Small intestine (tissue), 7 donors: ENCODE measurements at regions not wholly inside any gene's neighbourhood (a gene's known extent, or its start where the extent isn't known, plus 50 kb on each side); places are given as distances from the start of the nearest gene placed in this dataset.

ENCODE experiments used
- DNase-seq, 2 donors: peaks; one replicate each; pipeline versions ENCODE4 v3.0.0 to v3.0.0-alpha.2; 2013
- FAIRE-seq: peaks from 2 replicates; lab custom pipeline; 2012; peaks lifted over from hg19 to GRCh38; lab: Jason Lieb, UNC
- H3K27ac ChIP-seq, 3 donors: one replicate each; pipeline ENCODE4 v1.5.1; 2013; ENCODE audit warnings: low read length in 2 of 3, mild to moderate bottlenecking in 2 of 3, control low read depth in 1 of 3, inconsistent platforms in 1 of 3, low read depth in 1 of 3, moderate library complexity in 1 of 3
- H3K27me3 ChIP-seq, 3 donors: one replicate each; pipeline ENCODE4 v1.6.1; 2013; ENCODE audit warnings: low read length in 3 of 3, inconsistent platforms in 1 of 3; ENCODE audit not compliant: control insufficient read depth in 3 of 3, insufficient read depth in 3 of 3
- H3K36me3 ChIP-seq, 3 donors: one replicate each; pipeline ENCODE4 v1.6.1; 2013; ENCODE audit warnings: low read length in 3 of 3, inconsistent platforms in 1 of 3, low read depth in 1 of 3, mild to moderate bottlenecking in 1 of 3, moderate library complexity in 1 of 3; ENCODE audit not compliant: control insufficient read depth in 3 of 3, insufficient read depth in 2 of 3
- H3K4me1 ChIP-seq, 3 donors: one replicate each; pipeline ENCODE4 v1.6.1; 2013; ENCODE audit warnings: low read length in 2 of 3, inconsistent platforms in 1 of 3, low read depth in 1 of 3, mild to moderate bottlenecking in 1 of 3, moderate library complexity in 1 of 3; ENCODE audit not compliant: control insufficient read depth in 3 of 3, insufficient read depth in 2 of 3
- H3K4me3 ChIP-seq, 3 donors: one replicate each; pipeline ENCODE4 v1.5.1; 2013; ENCODE audit warnings: low read length in 3 of 3, control low read depth in 1 of 3, inconsistent platforms in 1 of 3, low read depth in 1 of 3, mild to moderate bottlenecking in 1 of 3, moderate library complexity in 1 of 3
- H3K9me3 ChIP-seq, 2 donors: one replicate each; pipeline ENCODE4 v1.6.1; 2013; ENCODE audit warnings: low read depth in 1 of 2, low read length in 1 of 2; ENCODE audit not compliant: control insufficient read depth in 2 of 2, insufficient read depth in 1 of 2
- WGBS, 3 donors: extraction: QIAGEN DNeasy Blood & Tissue Kit; methylation state at CpG; one replicate each; pipeline ENCODE4 v1.1.7; 2013; 5-methylcytosine and 5-hydroxymethylcytosine counted together
- donor health status: healthy with polysubstance abuse.
- donor health status: control.
- donor health status: control.
- donor health status: Bipolar disorder and iron deficiency.
- donor health status: healthy.

DNA sequence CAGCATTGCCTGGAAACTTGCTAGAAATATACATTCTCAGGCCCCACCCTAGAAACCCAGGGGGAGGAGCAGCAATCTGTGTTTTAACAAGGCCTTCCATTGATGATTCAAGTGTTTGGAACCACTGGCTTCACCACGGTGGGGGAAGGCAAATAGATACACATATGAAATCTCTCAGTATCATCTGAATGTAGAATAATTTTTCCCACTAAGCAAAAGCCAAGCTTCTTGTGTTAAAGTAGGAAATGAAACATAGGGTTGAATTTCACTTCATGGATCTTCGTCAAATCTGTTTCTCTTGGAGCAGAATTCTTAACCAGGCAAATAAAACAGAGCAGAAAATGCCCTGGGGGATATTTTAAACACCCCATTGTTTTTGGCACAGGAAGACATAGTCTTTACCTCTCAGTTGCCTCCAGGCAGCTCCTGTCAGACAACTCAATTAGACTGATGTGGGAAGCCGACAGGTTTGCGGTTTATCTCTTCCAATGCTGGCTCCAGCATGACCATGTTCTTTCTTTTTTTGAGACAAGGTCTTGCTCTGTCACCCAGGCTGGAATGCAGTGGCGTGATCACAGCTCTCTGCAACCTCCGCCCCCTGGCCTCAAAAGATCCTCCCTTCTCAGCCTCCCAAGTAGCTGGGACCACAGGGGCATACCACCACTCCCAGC is 213.0 kb downstream of the FOXO1 start:
- no peaks in the 10 kb centered on the region for H3K27me3 ChIP-seq
- H3K27ac ChIP-seq, result no peak overlapping the region
- H3K9me3 ChIP-seq, result peaks cover 1 to 8% of the 10 kb centered on the region in 2 donors
- no peak for FAIRE-seq
- no peaks in the 10 kb centered on the region for H3K4me1 ChIP-seq
- no peak for DNase-seq
- H3K36me3 ChIP-seq, result no peaks in the 10 kb centered on the region
- 84 to 91% (median 85%) methylated on average over 6 of the region's 6 CpGs for WGBS, 3 donors
- no peak overlapping the region for H3K4me3 ChIP-seq

DNA sequence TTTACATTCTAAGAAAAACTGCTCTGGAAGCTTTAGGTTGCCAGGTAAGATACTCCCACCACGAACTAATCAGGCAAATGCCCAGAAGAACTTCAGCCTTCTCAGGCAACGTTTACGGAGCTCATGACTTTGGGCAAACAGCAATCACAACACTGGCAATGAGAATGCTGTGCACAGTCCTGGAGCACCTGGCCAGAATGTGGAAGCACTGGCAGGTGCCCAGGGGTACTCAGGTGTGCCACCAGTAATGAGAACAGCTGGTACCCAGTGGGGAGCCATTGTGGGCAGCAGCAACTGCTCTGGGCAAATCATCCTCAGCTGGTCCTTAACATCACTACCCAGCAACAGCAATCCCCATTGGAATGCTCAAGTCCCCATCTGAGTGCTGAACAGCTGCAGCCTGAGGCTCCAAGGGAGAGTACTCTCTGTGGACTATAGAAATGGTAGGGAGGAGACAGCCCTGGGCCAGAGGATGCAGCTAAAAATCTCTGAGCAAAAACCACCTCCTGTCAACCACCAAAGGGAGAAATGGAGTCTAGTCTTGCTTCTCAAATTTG is 210.0 kb downstream of the FOXO1 start:
- H3K27me3 ChIP-seq, result no peaks in the 10 kb centered on the region
- no peaks in the 10 kb centered on the region for H3K36me3 ChIP-seq
- WGBS, 3 donors, result 35 to 52% (median 35%) methylated on average over 3 of the region's 3 CpGs
- H3K4me3 ChIP-seq, result no peak overlapping the region
- no peaks in the 10 kb centered on the region for H3K4me1 ChIP-seq
- DNase-seq, result no peak
- H3K27ac ChIP-seq, result no peak overlapping the region
- H3K9me3 ChIP-seq, result no peaks in the 10 kb centered on the region
- FAIRE-seq, result no peak

DNA sequence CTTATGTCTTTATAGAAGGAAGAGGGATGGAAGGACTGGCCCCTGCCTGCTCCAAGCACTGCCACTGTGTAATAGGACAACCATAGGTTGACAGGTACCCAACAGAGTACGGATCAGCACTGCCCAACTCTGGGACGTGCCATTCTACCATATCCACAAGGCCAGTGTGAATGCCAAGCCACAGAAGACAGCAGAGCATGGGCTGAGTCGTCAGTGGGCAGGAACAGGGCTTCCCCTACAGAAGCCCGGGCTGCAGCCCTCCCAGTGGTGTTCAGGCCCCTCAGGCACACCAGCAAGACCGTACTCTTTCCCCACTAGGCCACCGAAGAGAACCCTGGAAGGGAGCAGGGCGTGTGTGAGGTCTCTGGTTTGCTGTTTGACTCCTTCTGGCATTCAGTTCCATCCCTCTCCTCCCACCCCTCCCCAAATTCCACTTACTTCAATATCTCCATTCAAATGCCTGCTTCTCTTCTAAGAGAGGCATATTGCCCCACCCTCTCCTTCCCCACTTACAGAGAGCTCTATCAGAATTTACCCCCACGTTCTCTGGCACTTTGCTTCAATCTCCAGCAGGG is 209.4 kb downstream of the FOXO1 start:
- H3K27ac ChIP-seq, result no peak overlapping the region
- FAIRE-seq (no peak), DNase-seq (no peak)
- no peaks in the 10 kb centered on the region for H3K4me1 ChIP-seq
- H3K4me3 ChIP-seq, result no peak overlapping the region
- no peaks in the 10 kb centered on the region for H3K9me3 ChIP-seq
- WGBS, 3 donors, result 74 to 79% (median 76%) methylated on average over 8 of the region's 8 CpGs
- no peaks in the 10 kb centered on the region for H3K27me3 ChIP-seq
- H3K36me3 ChIP-seq, result no peaks in the 10 kb centered on the region

DNA sequence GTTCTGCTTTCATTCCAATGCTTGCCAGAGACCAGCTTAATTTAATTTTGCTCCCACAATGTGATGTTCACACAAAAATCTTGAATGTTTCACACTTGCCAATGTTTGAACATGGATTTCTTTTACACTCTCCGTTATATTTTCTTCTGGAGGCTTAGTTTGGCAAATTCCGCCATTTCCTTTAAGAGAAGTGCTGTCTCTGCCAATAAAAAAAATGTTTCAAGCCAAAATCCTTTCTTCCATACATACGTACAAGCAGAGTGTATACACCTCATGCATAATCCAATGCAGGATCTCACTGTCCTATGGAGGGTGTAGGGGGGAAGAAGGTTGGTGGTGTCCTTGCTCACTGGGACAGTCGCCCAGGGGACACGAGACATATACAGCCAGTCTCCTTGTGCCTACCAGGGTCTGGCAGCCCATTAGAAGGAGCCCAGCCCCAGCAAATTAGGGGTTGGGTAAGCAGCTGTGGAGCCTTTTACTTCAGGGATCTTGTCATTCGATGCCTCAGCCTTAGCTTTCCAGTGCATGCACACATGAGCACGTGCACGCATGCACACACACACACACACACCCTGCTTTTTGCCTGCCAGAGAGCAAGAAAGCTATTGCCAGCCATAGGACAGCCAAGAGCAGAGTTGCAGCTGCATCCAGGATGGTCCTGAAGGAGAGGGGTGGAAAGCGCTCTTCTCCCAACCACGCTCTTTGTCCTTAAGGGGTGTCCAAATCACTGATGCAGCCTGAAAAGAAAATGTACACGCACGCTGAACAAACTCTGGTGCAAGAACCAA is 208.3 kb downstream of the FOXO1 start:
- DNase-seq, result no peak
- Histone ChIP-seq H3K4me3 (no peak overlapping the region), H3K27me3 (no peaks in the 10 kb centered on the region), H3K27ac (no peak overlapping the region), H3K9me3 (no peaks in the 10 kb centered on the region), H3K4me1 (no peaks in the 10 kb centered on the region), H3K36me3 (no peaks in the 10 kb centered on the region)
- FAIRE-seq, result no peak
- WGBS, 3 donors, result 92 to 97% (median 92%) methylated on average over 12 of the region's 12 CpGs

DNA sequence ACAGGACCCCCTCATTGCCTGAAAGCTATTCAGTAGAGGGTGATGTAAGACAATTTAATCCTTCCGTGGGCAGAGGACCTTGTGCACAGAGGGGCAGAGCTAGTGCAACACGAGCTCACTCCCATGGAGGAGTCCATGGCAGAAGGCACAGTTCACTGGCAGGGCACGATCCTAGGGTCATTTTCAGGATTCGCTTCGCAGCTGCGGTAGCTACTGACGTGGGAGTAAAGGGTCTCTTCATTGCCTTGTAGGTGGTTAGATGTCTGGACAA is 207.8 kb downstream of the FOXO1 start:
- no peaks in the 10 kb centered on the region for H3K27me3 ChIP-seq
- no peak overlapping the region for H3K4me3 ChIP-seq
- no peak for FAIRE-seq
- no peaks in the 10 kb centered on the region for H3K9me3 ChIP-seq
- DNase-seq, result no peak
- 88 to 91% (median 89%) methylated on average over 7 of the region's 7 CpGs for WGBS, 3 donors
- H3K4me1 ChIP-seq, result no peaks in the 10 kb centered on the region
- H3K27ac ChIP-seq, result no peak overlapping the region
- H3K36me3 ChIP-seq, result no peaks in the 10 kb centered on the region

DNA sequence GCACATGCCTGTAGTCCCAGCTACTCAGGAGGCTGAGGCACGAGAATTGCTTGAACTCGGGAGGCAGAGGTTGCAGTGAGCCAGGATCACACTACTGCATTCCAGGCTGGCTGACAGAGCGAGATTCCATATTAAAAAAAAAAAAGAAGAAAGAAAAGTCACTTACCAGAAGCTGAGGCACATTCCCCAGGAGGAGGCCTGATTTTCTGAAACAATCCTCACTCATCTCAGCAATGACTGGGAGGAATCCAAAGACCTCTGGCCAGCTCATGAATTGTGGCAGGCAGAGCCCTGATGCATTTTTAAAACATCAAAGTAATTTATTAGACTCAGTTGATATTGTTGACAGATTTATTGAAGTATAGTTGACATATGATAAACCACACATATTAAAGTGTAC is 206.3 kb downstream of the FOXO1 start:
- no peak overlapping the region for H3K4me3 ChIP-seq
- 89 to 93% (median 91%) methylated on average over 3 of the region's 3 CpGs for WGBS, 3 donors
- H3K36me3 ChIP-seq, result no peaks in the 10 kb centered on the region
- DNase-seq, result no peak
- no peaks in the 10 kb centered on the region for H3K9me3 ChIP-seq
- no peak overlapping the region for H3K27ac ChIP-seq
- no peaks in the 10 kb centered on the region for H3K4me1 ChIP-seq
- FAIRE-seq, result no peak
- no peaks in the 10 kb centered on the region for H3K27me3 ChIP-seq

DNA sequence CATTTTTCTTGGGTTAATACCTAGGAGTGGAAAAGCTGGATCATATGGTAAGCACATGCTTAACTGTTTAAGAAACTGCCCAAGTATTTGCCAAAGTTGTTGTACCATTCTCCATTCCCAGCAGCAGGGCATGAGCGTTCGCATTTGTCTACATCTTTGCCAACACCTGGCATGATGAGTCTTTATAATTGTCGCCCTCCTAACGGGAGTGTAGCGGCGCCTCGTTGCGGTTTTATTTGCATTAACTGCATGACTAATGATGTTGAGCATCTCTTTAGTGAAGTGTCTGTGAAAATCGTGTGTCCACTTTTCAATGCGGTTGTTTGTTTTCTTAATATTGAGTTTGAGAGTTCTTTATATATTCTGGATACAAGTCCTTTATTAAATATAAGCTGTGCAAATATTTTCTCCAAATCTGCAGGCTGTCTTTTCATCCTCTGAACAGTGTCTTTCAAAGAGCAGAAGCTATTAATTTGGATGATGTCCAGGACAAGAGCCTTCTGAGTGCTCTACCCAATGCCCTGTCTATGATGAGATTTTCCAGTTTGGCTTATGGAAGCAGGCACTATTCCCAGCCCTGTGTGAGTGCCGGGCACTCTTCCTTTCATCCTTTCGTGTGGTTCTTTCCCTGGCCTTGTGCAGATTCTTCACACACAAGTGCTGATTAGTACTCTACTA is 202.0 kb downstream of the FOXO1 start:
- no peak overlapping the region for H3K27ac ChIP-seq
- no peak for FAIRE-seq
- no peak for DNase-seq
- no peaks in the 10 kb centered on the region for H3K27me3 ChIP-seq
- no peaks in the 10 kb centered on the region for H3K9me3 ChIP-seq
- H3K4me1 ChIP-seq, result no peaks in the 10 kb centered on the region
- 84 to 89% (median 87%) methylated on average over 12 of the region's 12 CpGs for WGBS, 3 donors
- no peaks in the 10 kb centered on the region for H3K36me3 ChIP-seq
- H3K4me3 ChIP-seq, result no peak overlapping the region

DNA sequence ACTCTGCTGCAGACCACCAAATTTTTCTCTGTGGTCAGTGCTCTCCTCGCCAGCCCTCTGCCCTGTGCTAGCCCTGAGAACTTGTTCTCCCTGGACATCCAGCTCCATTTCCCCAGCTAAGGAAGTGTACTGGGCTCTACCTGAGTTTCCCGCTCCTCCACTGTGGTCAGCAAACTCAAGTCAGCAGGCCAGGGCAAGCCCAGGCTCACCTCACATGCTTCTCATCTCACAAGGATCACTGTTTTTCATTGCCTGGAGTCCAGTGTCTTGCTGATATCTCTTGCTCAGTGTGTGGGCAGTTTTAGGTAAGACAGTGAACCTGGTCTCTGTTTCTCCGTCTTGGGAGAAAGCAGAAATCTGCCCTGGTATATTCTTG is 201.4 kb downstream of the FOXO1 start:
- Histone ChIP-seq H3K27me3 (no peaks in the 10 kb centered on the region), H3K4me3 (no peak overlapping the region), H3K4me1 (no peaks in the 10 kb centered on the region), H3K27ac (no peak overlapping the region), H3K36me3 (no peaks in the 10 kb centered on the region), H3K9me3 (no peaks in the 10 kb centered on the region)
- DNase-seq (no peak), FAIRE-seq (no peak)
- 92 to 96% (median 95%) methylated on average over 3 of the region's 3 CpGs for WGBS, 3 donors
